Hypothalamus (tissue), 51 donors: ENCODE measurements at regions not wholly inside any gene's neighbourhood (a gene's known extent, or its start where the extent isn't known, plus 50 kb on each side); places are given as distances from the start of the nearest gene placed in this dataset.

Source experiments
- DNase-seq, 51 donors: peaks; one replicate each; lab custom pipeline; 2025; lab: John Stamatoyannopoulos, UW

DNA sequence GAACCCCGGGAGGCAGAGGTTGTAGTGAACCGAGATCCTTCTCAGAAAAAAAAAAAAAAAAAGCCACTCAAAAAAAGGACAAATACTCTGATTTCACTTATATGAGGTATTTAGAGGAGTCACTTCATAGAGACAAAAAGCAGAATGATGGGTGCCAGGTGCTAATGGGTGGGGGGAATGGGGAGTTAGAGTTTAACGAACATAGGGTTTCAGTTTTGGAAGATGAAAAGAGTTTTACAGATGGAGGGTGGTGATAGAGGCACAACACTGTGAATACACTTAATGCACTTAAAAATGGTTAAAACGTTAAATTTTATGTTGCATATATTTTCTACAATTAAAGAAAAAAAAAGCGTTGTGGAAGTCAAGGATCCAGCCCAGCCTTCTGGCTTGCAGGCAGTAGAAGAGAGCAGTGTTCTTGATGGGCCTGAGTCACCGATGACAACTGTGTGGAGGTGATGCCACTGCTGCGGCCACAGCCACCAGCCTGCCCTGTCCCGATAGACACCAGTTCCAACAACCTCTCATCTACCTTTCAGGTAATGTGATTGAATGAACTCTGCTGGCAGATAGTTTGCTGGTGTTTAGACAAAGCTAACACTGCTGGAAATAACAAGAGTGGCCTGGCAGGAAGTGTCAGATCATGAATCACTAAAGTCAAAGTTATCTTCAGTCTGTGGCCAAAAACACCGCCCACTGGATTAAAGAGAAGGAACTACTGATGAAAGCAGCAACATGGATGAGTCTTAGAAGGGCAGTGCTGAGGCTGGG lies 49.9 kb upstream of the COX10 start:
- DNase-seq = no peak
